ENCODE measurements at regions not wholly inside any gene's neighbourhood (a gene's known extent, or its start where the extent isn't known, plus 50 kb on each side); places are given as distances from the start of the nearest gene placed in this dataset.

DNA sequence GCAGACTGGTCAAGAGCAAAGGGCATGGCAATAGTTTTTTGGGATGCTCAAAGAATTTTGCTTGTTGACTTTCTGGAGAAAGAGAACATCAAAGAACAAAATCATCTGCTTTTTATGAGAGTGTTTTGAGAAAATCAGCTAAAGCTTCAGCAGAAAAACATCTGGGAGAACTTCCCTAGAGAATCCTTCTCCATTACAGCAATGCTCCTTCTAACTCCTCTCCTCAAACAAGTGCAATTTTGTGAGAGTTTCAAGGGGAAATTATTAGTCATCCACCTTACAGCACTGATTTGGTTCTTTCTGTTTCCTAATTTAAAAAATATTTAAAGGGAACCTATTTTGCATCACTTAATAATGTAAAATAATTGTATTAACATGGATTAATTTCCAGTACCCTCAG is 226.9 kb upstream of the NXPH2 start:
- TF ChIP-seq, protein P1, sequence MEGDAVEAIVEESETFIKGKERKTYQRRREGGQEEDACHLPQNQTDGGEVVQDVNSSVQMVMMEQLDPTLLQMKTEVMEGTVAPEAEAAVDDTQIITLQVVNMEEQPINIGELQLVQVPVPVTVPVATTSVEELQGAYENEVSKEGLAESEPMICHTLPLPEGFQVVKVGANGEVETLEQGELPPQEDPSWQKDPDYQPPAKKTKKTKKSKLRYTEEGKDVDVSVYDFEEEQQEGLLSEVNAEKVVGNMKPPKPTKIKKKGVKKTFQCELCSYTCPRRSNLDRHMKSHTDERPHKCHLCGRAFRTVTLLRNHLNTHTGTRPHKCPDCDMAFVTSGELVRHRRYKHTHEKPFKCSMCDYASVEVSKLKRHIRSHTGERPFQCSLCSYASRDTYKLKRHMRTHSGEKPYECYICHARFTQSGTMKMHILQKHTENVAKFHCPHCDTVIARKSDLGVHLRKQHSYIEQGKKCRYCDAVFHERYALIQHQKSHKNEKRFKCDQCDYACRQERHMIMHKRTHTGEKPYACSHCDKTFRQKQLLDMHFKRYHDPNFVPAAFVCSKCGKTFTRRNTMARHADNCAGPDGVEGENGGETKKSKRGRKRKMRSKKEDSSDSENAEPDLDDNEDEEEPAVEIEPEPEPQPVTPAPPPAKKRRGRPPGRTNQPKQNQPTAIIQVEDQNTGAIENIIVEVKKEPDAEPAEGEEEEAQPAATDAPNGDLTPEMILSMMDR (IDR thresholded peaks at IDR 0.05) = no peak
- intact Hi-C loops (cut with DNase I) = no loop called here
- H3K4me3 ChIP-seq = no peak overlapping the region
- H3K4me1 ChIP-seq = no peaks in the 10 kb centered on the region
- no peaks in the 10 kb centered on the region for H3K27me3 ChIP-seq
- H3K27ac ChIP-seq = no peak overlapping the region
- ATAC-seq (peak in 1 of 8 donors; percentile 62), DNase-seq (no peak)
- no peaks in the 10 kb centered on the region for H3K36me3 ChIP-seq
- H3K9me3 ChIP-seq = peaks cover 0 to 8% (median 0%) of the 10 kb centered on the region in 11 donors

DNA sequence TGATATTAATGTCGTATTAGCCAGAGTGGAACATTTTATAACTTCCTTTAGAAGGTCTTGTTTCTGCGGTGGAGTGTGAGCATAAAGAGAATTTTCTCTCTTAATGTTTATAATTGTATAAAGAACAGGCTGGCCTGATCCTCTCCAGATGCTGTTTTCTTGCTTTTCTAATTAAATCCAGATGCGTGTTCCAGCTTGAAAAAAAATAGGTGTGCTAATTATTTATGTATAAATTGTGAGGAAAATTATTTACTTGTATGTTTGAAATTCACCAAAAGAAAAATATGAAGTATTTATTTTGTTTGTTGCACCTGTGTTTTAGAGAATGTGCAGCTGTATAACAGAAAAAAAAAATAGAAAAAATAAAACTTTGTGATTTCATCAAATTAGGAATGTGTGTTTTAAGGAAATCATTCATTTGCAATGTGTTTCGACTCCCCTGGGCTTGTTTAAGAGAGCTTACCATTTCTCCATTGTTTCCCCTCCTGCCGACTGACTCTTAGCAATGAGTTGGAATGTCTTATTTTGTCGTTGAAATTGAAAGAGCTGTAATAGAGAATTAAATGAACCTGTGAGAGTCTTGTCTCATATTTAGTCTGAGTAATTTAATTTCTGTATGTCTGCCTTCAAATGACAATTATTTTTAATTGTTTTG is 220.1 kb upstream of the NXPH2 start:
- H3K27ac ChIP-seq = peak overlapping the region in 1 of 10 donors; percentile 12
- WGBS, 2 donors = 67 to 68% methylated on average over 6 of the region's 6 CpGs
- TF ChIP-seq, protein P1 (IDR thresholded peaks at IDR 0.05) = no peak

DNA sequence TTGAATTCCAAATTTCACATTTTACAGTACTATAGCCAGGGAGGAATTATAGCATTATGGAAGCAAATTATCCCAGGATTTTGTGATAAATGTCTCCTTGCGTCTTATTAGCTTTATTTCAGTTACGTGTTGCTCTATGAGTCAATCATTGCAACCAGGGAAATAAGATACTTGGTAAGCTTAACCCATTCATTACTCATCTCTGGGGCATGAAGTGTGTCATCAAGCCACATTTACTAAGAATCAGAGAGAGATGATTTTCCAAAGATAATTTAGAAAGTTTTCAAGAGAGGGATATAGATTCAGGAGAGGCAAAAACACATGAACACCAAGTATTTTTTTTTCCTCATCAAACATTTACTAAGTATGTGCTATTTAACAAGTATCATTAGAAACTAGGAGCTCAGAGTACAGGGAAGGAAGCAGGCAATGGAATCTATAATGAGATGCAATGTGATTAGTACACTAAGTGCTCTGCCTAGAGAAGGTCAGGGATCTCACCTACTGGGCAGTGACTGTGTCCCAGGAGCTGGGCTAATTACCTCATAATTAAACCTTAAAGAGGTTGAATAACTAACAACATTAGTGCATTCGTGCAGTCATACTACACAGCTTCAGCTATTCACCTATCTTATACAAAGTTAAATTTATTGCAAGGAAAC is 217.8 kb upstream of the NXPH2 start:
- Histone ChIP-seq H3K4me1 (no peaks in the 10 kb centered on the region), H3K9me3 (peaks cover 0 to 4% (median 0%) of the 10 kb centered on the region in 11 donors), H3K4me3 (no peak overlapping the region), H3K27me3 (no peaks in the 10 kb centered on the region), H3K27ac (no peak overlapping the region), H3K36me3 (no peaks in the 10 kb centered on the region)
- no peak for ATAC-seq
- TF ChIP-seq, protein P1 (IDR thresholded peaks at IDR 0.05) = no peak
- DNase-seq = no peak
- intact Hi-C loops (cut with DNase I) = no loop called here
- 64 to 69% methylated on average over 3 of the region's 3 CpGs for WGBS, 2 donors

More for the DNA sequence above, 220.1 kb upstream of the NXPH2 start:
- H3K27me3 ChIP-seq = no peaks in the 10 kb centered on the region
- DNase-seq = no peak
- H3K4me3 ChIP-seq = no peak overlapping the region
- intact Hi-C loops (cut with DNase I) = no loop called here
- no peaks in the 10 kb centered on the region for H3K36me3 ChIP-seq
- peak in 1 of 8 donors; percentile 29 for ATAC-seq
- no peaks in the 10 kb centered on the region for H3K4me1 ChIP-seq
- peaks cover 0 to 4% (median 0%) of the 10 kb centered on the region in 11 donors for H3K9me3 ChIP-seq

DNA sequence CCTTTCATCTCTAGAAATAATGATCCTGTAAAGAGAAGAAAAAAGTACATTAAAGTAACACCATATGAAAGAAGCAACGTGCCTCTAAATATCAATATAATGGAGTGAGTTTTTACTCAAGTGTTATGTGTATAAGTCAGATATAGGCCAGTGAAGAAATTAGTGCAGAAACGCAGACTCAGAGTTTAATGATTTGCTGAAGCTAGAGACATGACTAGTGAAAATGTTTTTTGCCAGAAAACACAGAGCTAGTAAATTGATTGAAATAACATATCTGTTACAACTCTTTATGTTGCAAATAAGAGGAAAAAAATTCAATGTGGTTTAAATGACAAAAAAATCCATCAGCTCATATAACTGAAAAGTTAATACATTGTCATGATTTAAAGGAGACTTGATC is 217.2 kb upstream of the NXPH2 start:
- DNase-seq (no peak), ATAC-seq (no peak)
- no peaks in the 10 kb centered on the region for H3K36me3 ChIP-seq
- intact Hi-C loops (cut with DNase I) = no loop called here
- peaks cover 0 to 6% (median 0%) of the 10 kb centered on the region in 11 donors for H3K9me3 ChIP-seq
- no peak overlapping the region for H3K4me3 ChIP-seq
- TF ChIP-seq, protein P1 (IDR thresholded peaks at IDR 0.05) = no peak
- 77 to 91% methylated on average over 2 of the region's 2 CpGs for WGBS, 2 donors
- H3K27me3 ChIP-seq = no peaks in the 10 kb centered on the region
- no peaks in the 10 kb centered on the region for H3K4me1 ChIP-seq
- no peak overlapping the region for H3K27ac ChIP-seq
